Skeletal muscle tissue (tissue), 3 donors: ENCODE measurements at regions not wholly inside any gene's neighbourhood (a gene's known extent, or its start where the extent isn't known, plus 50 kb on each side); places are given as distances from the start of the nearest gene placed in this dataset.
A peak's percentile ranks its signal among the peaks of the same experiment; 100 is the strongest.

Experiments
- H3K27ac ChIP-seq: one replicate; pipeline ENCODE4 v1.7.0; 2013; ENCODE audit warnings: mild to moderate bottlenecking, low read depth, low read length, inconsistent platforms
- H3K27me3 ChIP-seq, 3 donors: one replicate each; pipeline ENCODE4 v1.7.0; 2013; ENCODE audit warnings: low read length in 3 of 3; ENCODE audit not compliant: control insufficient read depth in 3 of 3, insufficient read depth in 3 of 3
- H3K36me3 ChIP-seq, 3 donors: one replicate each; pipeline ENCODE4 v1.7.0; 2013; ENCODE audit warnings: low read length in 3 of 3; ENCODE audit not compliant: control insufficient read depth in 3 of 3, insufficient read depth in 3 of 3
- H3K4me1 ChIP-seq, 3 donors: one replicate each; pipeline ENCODE4 v1.7.0; 2013; ENCODE audit warnings: low read length in 3 of 3, mild to moderate bottlenecking in 3 of 3; ENCODE audit not compliant: control insufficient read depth in 3 of 3, insufficient read depth in 3 of 3
- H3K4me3 ChIP-seq, 3 donors: one replicate each; pipeline ENCODE4 v1.7.0; 2013; ENCODE audit warnings: low read length in 3 of 3
- H3K9ac ChIP-seq, 3 donors: one replicate each; pipeline ENCODE4 v1.7.0; 2013; ENCODE audit warnings: low read length in 3 of 3, mild to moderate bottlenecking in 3 of 3, moderate library complexity in 2 of 3, low read depth in 1 of 3
- H3K9me3 ChIP-seq, 3 donors: one replicate each; pipeline ENCODE4 v1.7.0; 2013; ENCODE audit warnings: low read length in 3 of 3; ENCODE audit not compliant: control insufficient read depth in 3 of 3
- donor health status: Osteomylitis.

DNA sequence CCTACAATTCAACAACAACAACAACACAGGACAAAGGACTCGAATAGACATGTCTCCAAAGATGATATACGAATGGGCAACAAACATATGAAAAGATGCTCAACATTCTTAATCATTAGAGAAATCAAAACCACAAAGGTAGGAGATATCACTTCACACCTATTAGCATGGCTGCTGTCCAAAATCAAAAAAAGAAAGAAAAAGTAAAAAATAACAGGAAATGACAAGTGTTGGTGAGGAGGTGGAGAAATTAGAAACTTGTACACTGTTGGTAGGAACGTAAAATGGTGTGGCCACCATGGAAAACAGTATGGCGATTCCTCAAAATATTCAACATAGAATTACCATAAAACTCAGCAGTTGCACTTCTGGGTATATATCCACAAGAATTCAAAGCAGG, 312.3 kb upstream of the STT3B start:
- H3K36me3 ChIP-seq = no peaks in the 10 kb centered on the region
- no peak overlapping the region for H3K4me3 ChIP-seq
- no peaks in the 10 kb centered on the region for H3K4me1 ChIP-seq
- H3K27me3 ChIP-seq = no peaks in the 10 kb centered on the region
- H3K9me3 ChIP-seq = no peaks in the 10 kb centered on the region
- H3K9ac ChIP-seq = no peak overlapping the region
- no peak overlapping the region for H3K27ac ChIP-seq

GRCh38 chr3:31223278-31223677, 309.4 kb upstream of the STT3B start:
- no peak overlapping the region for H3K4me3 ChIP-seq
- H3K9me3 ChIP-seq = no peaks in the 10 kb centered on the region
- no peak overlapping the region for H3K9ac ChIP-seq
- H3K36me3 ChIP-seq = no peaks in the 10 kb centered on the region
- H3K4me1 ChIP-seq = no peaks in the 10 kb centered on the region
- no peaks in the 10 kb centered on the region for H3K27me3 ChIP-seq
- no peak overlapping the region for H3K27ac ChIP-seq

DNA sequence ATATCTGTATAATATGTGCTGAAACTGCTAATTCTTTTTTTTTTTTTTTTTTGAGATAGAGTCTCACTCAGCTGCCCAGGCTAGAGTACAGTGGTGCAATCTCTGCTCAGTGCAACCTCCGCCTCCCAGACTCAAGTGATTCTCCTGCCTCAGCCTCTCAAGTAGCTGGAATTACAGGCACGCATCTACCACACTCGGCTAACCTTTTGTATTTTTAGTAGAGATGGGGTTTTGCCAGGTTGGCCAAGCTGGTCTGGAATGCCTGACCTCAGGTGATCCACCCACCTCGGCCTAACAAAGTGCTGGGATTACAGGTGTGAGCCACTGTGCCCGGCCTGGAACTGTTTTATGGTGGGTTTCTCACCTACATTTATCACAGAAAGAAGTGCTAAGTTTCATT, 307.8 kb upstream of the STT3B start:
- H3K4me1 ChIP-seq = no peaks in the 10 kb centered on the region
- H3K36me3 ChIP-seq = no peaks in the 10 kb centered on the region
- no peak overlapping the region for H3K4me3 ChIP-seq
- H3K27me3 ChIP-seq = no peaks in the 10 kb centered on the region
- no peak overlapping the region for H3K27ac ChIP-seq
- no peaks in the 10 kb centered on the region for H3K9me3 ChIP-seq
- no peak overlapping the region for H3K9ac ChIP-seq

GRCh38 chr3:31225923-31226322, 306.8 kb upstream of the STT3B start:
- no peaks in the 10 kb centered on the region for H3K36me3 ChIP-seq
- H3K4me1 ChIP-seq = no peaks in the 10 kb centered on the region
- H3K4me3 ChIP-seq = no peak overlapping the region
- no peak overlapping the region for H3K27ac ChIP-seq
- H3K9me3 ChIP-seq = no peaks in the 10 kb centered on the region
- H3K27me3 ChIP-seq = no peaks in the 10 kb centered on the region
- no peak overlapping the region for H3K9ac ChIP-seq

DNA sequence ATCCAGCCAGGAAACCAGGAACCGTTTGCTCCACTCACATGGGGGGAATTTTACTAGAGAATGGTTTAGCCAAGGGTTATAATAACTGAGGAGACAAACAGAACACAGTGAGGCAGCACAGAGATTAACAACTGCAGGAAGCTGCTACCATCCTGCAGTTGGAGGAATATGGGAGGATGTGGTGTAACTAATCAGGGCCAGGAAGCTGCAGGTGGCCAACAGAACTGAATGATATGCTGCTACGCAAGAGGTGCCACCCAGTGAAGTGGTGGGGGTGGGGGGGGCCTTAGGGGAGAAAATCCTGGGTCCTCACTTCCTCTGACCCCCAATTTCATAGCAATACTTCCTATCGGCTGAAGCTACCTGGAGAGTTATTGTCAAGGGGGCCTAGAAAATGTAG, 306.4 kb upstream of the STT3B start:
- H3K27me3 ChIP-seq = no peaks in the 10 kb centered on the region

GRCh38 chr3:31227131-31227562, 305.6 kb upstream of the STT3B start:
- Histone ChIP-seq H3K9ac (no peak overlapping the region), H3K27ac (no peak overlapping the region), H3K27me3 (no peaks in the 10 kb centered on the region), H3K9me3 (no peaks in the 10 kb centered on the region), H3K36me3 (no peaks in the 10 kb centered on the region), H3K4me3 (no peak overlapping the region), H3K4me1 (peaks cover 0 to 3% (median 0%) of the 10 kb centered on the region in 3 donors)

More for the DNA sequence above, 306.4 kb upstream of the STT3B start:
- Histone ChIP-seq H3K9me3 (no peaks in the 10 kb centered on the region), H3K27ac (no peak overlapping the region), H3K36me3 (no peaks in the 10 kb centered on the region), H3K9ac (peak overlapping the region in 1 of 3 donors; percentile 17), H3K4me3 (no peak overlapping the region), H3K4me1 (no peaks in the 10 kb centered on the region)

DNA sequence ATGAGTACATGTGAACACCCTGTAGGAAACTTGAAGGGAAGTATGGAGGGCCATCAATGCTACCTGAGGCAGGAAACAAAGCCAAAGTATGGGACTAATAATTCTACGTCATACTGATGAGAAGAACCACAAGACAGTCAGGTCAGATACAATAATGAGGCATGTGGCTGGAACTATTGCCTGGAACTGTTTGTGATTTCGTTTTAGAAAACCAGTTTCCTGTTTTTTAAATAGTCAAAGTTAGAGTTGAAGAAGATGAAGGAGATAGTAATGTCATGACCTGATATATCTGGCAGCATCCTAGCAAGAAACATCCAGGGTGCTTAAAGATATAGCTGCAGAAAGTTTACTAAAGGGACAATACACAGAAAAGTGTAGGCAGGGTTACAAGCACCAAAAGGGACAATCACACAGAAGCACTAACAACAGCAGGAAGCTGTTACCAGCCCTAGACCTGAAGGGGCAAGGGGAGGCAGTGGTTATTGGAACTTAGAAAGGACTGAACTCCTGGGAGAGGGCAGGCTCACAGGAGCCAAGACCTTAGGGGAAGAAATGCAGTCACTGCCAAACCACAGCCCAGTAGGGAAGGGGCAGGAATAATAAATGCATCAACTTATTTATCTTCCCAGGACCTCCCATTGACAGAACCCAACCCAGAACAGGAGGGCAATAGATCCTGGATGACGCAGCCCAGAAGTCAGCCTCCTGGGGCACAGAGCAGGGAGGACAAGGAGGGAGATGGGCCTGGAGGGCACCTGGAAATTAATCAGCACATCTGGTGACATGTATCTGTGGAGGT, 302.1 kb upstream of the STT3B start:
- no peaks in the 10 kb centered on the region for H3K27me3 ChIP-seq
- no peaks in the 10 kb centered on the region for H3K9me3 ChIP-seq
- H3K27ac ChIP-seq = no peak overlapping the region
- no peaks in the 10 kb centered on the region for H3K36me3 ChIP-seq
- no peak overlapping the region for H3K4me3 ChIP-seq
- no peak overlapping the region for H3K9ac ChIP-seq
- peaks cover 0 to 4% (median 0%) of the 10 kb centered on the region in 3 donors for H3K4me1 ChIP-seq

DNA sequence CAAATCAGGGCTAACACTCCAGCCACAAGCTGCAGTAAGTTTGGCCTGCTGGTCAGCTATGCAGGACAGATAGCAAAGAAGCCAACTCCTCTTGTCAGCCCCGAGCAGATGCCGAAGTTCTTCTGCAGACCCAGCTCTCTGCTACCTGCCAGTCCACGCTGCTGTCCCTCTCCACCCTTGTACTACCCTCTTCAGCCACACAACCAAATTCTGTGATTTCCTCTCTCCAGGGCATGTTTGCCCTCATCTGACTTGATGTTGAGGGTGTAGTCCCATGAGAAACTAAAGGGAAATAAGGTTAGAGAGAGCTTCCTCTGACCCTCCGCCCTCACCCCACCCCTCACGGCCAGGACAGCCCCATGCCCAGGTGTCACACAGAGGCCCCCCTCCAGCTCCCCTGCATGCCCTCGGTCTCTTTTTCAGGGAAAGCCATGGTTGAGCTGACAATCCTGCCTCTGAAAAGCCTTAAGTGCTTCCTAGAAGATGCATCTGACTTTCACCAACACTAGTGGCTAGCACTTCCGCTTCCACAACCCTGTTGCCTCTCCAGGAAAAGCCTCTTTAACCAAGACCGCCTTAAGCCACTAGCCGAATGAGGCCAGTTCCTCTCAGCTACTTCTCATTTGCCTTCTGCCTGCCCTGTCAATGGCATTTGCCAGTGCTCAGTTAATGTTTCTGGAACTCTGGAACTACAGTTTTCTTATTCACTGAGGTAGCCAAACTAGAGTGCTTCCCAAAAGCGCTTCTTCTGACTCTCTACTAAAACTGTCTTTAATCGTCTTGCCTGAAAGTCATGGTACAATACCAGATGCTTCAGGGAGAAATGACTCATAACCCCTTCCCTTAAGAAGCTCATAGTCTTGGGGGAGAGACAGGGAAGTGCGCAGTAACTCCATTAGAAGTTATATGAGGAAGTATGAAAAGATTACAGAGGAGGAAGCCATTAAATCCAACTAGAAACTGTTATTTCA, 300.4 kb upstream of the STT3B start:
- H3K9ac ChIP-seq = no peak overlapping the region
- H3K9me3 ChIP-seq = no peaks in the 10 kb centered on the region
- no peaks in the 10 kb centered on the region for H3K36me3 ChIP-seq
- peak overlapping the region; percentile 28 for H3K27ac ChIP-seq
- peaks cover 0 to 4% (median 0%) of the 10 kb centered on the region in 3 donors for H3K4me1 ChIP-seq
- H3K4me3 ChIP-seq = no peak overlapping the region
- H3K27me3 ChIP-seq = no peaks in the 10 kb centered on the region

DNA sequence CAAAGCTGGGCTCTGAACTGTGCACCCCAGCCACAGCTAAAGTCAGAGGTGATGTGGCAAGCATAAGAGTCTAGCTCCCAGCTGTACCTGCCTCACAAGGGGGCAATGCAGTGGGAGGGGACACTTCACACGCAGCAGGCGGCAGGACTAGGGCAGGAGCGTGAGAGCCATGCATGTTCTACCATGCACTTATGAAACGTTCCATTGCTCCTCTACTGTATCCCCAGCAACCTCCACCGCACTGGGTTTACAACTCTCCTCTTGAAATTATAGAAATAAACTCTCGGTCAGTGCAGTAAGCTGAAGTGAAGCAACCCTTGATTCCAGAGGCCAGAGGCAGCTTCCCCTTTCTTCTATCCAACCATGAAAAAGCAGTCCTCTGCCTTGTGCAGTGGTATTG, 298.6 kb upstream of the STT3B start:
- H3K4me1 ChIP-seq = peaks cover 0 to 4% (median 0%) of the 10 kb centered on the region in 3 donors
- no peak overlapping the region for H3K27ac ChIP-seq

More for the DNA sequence above, 298.6 kb upstream of the STT3B start:
- Histone ChIP-seq H3K4me3 (no peak overlapping the region), H3K9me3 (no peaks in the 10 kb centered on the region), H3K36me3 (no peaks in the 10 kb centered on the region), H3K27me3 (no peaks in the 10 kb centered on the region), H3K9ac (no peak overlapping the region)
